SK-N-SH (cell line): ENCODE measurements at regions not wholly inside any gene's neighbourhood (a gene's known extent, or its start where the extent isn't known, plus 50 kb on each side); places are given as distances from the start of the nearest gene placed in this dataset.

Experiments used
- CTCF ChIA-PET: fragments of 300-600, 350-600 bp; formaldehyde crosslinking; extraction: SDS; loops from one replicate; lab custom pipeline; 2021; lab: Yijun Ruan, JAX
- POLR2A ChIA-PET: fragments of 350-600 bp; sonication (Branson Sonifier 250); formaldehyde crosslinking; extraction: SDS; loops from one replicate; lab custom pipeline; 2020; ENCODE audit warnings: antibody characterized with exemption, inconsistent platforms; lab: Yijun Ruan, JAX
- DNase-seq: peaks from one replicate; pipeline ENCODE4 v3.0.0; 2012
- H2AFZ ChIP-seq: fragments of 200-600 bp; sonication (generic); 2 replicates; pipeline ENCODE4 v1.8.1; 2016; ENCODE audit warnings: antibody characterized with exemption, mild to moderate bottlenecking, low read depth
- H3F3A ChIP-seq: fragments of 200-600 bp; sonication (generic); replicated peaks from 2 replicates; pipeline ENCODE3; 2016; ENCODE audit warnings: antibody characterized with exemption, mild to moderate bottlenecking; ENCODE audit not compliant: insufficient read depth
- H3K27ac ChIP-seq, 2 experiments: fragments of 200-500 bp in 1 of 2; fragments of 200-600 bp in 1 of 2; sonication (Bioruptor generic) in 1 of 2; sonication (generic), shearing (Covaris generic) in 1 of 2; 2 replicates each; pipeline versions ENCODE4 v1.5.1 to v1.6.1; 2014 to 2016; ENCODE audit warnings: low read depth in 2 of 2, inconsistent platforms in 1 of 2, low read length in 1 of 2, mild to moderate bottlenecking in 1 of 2, mixed read lengths in 1 of 2
- H3K27me3 ChIP-seq: fragments of 200-600 bp; sonication (generic), shearing (Covaris generic); 2 replicates; pipeline ENCODE4 v1.6.1; 2016; ENCODE audit warnings: mixed run types; ENCODE audit not compliant: insufficient read depth
- H3K36me3 ChIP-seq, 2 experiments: fragments of 200-500 bp in 1 of 2; fragments of 200-600 bp in 1 of 2; sonication (Bioruptor generic) in 1 of 2; sonication (generic) in 1 of 2; replicated peaks in 1 of 2; 2 replicates each; pipeline versions ENCODE3 to v1.5.1; 2014 to 2016; ENCODE audit warnings: low read length in 1 of 2, mild to moderate bottlenecking in 1 of 2; ENCODE audit not compliant: insufficient read depth in 2 of 2, control insufficient read depth in 1 of 2
- H3K4me1 ChIP-seq, 2 experiments: fragments of 200-500 bp in 1 of 2; fragments of 200-600 bp in 1 of 2; sonication (Bioruptor generic) in 1 of 2; sonication (generic), shearing (Covaris generic) in 1 of 2; 2 replicates each; pipeline versions ENCODE4 v1.5.1 to v1.6.1; 2014 to 2016; ENCODE audit warnings: low read depth in 1 of 2, low read length in 1 of 2, mixed run types in 1 of 2; ENCODE audit not compliant: insufficient read depth in 2 of 2, control insufficient read depth in 1 of 2
- H3K4me2 ChIP-seq: fragments of 200-600 bp; sonication (generic), shearing (Covaris generic); 2 replicates; pipeline ENCODE4 v1.6.1; 2017; ENCODE audit warnings: mixed run types
- H3K4me3 ChIP-seq, 2 experiments: fragments of 200-500 bp in 1 of 2; fragments of 200-600 bp in 1 of 2; sonication (Bioruptor generic) in 1 of 2; sonication (generic), shearing (Covaris generic) in 1 of 2; 2 replicates each; pipeline versions ENCODE4 v1.5.1 to v1.8.1; 2014 to 2016; ENCODE audit warnings: low read depth in 2 of 2, inconsistent platforms in 1 of 2, low read length in 1 of 2, mild to moderate bottlenecking in 1 of 2, mixed read lengths in 1 of 2, moderate library complexity in 1 of 2
- H3K79me2 ChIP-seq: fragments of 200-600 bp; sonication (generic); 2 replicates; pipeline ENCODE4 v1.8.1; 2017; ENCODE audit warnings: mild to moderate bottlenecking; ENCODE audit not compliant: insufficient read depth
- H3K9ac ChIP-seq: fragments of 200-600 bp; sonication (generic); 2 replicates; pipeline ENCODE4 v1.6.1; 2017; ENCODE audit warnings: mixed run types
- H3K9me2 ChIP-seq: fragments of 200-600 bp; sonication (generic); 2 replicates; pipeline ENCODE4 v1.6.1; 2017; ENCODE audit warnings: mixed run types
- H3K9me3 ChIP-seq: fragments of 200-600 bp; sonication (generic); 2 replicates; pipeline ENCODE4 v1.6.1; 2017; ENCODE audit warnings: mixed run types, mild to moderate bottlenecking, moderate library complexity
- H4K20me1 ChIP-seq: fragments of 200-600 bp; sonication (generic); 2 replicates; pipeline ENCODE4 v1.6.1; 2017; ENCODE audit warnings: mild to moderate bottlenecking, mixed run types; ENCODE audit not compliant: insufficient read depth
- CTCF ChIP-seq: fragments of 200-600 bp; sonication (generic); IDR thresholded peaks from 2 replicates; pipeline ENCODE4 v1.6.1; 2017; ENCODE audit warnings: antibody characterized with exemption, mild to moderate bottlenecking, moderate library complexity
- ELF1 ChIP-seq: IDR thresholded peaks from 2 replicates; pipeline ENCODE4 v1.4.0; 2012
- EP300 ChIP-seq, 2 experiments: IDR thresholded peaks; 2 replicates each; pipeline versions ENCODE4 v1.4.0 to v1.6.1; 2012; ENCODE audit warnings: borderline replicate concordance in 1 of 2, low read depth in 1 of 2, low read length in 1 of 2
- EZH2phosphoT487 ChIP-seq: fragments of 200-600 bp; sonication (generic); IDR thresholded peaks from 2 replicates; pipeline ENCODE4 v1.6.1; 2017; ENCODE audit warnings: low read depth, mixed run types, mild to moderate bottlenecking, antibody characterized with exemption, moderate library complexity, borderline replicate concordance
- FOSL2 ChIP-seq: IDR thresholded peaks from 2 replicates; pipeline ENCODE4 v1.4.0; 2012; ENCODE audit warnings: low read depth, mild to moderate bottlenecking, moderate library complexity, borderline replicate concordance
- FOXM1 ChIP-seq: IDR thresholded peaks from 2 replicates; pipeline ENCODE4 v1.4.0; 2012; ENCODE audit warnings: low read depth, mild to moderate bottlenecking
- GABPA ChIP-seq: IDR thresholded peaks from 2 replicates; pipeline ENCODE4 v1.4.0; 2012; ENCODE audit warnings: low read depth, mild to moderate bottlenecking
- GATA2 ChIP-seq: sonication (generic); formaldehyde crosslinking; IDR thresholded peaks from 2 replicates; pipeline ENCODE4 v1.5.0; 2020; ENCODE audit warnings: mild to moderate bottlenecking, missing genetic modification reagents
- JUND ChIP-seq: IDR thresholded peaks from 2 replicates; pipeline ENCODE4 v1.4.0; 2012
- MEF2A ChIP-seq: IDR thresholded peaks from 2 replicates; pipeline ENCODE4 v1.4.0; 2012; ENCODE audit warnings: low read depth, borderline replicate concordance
- MXI1 ChIP-seq: IDR thresholded peaks from 2 replicates; pipeline ENCODE4 v1.6.1; 2012; ENCODE audit warnings: mild to moderate bottlenecking, low read depth, low read length, improper control_type of control experiment
- RCOR1 ChIP-seq: fragments of 150-350 bp; IDR thresholded peaks from 2 replicates; pipeline ENCODE4 v1.6.1; 2017; ENCODE audit warnings: antibody characterized with exemption, low read length
- REST ChIP-seq: IDR thresholded peaks from 2 replicates; pipeline ENCODE4 v1.6.1; 2012; ENCODE audit warnings: mild to moderate bottlenecking, low read depth, low read length, moderate library complexity
- RFX5 ChIP-seq: IDR thresholded peaks from 2 replicates; pipeline ENCODE4 v1.6.1; 2012; ENCODE audit warnings: mild to moderate bottlenecking, improper control_type of control experiment, low read length
- RXRA ChIP-seq: IDR thresholded peaks from 2 replicates; pipeline ENCODE4 v1.4.0; 2012; ENCODE audit warnings: low read depth, mild to moderate bottlenecking, borderline replicate concordance
- SMC3 ChIP-seq: IDR thresholded peaks from 2 replicates; pipeline ENCODE4 v1.6.1; 2012; ENCODE audit warnings: low read depth, low read length, improper control_type of control experiment
- TAF1 ChIP-seq: IDR thresholded peaks from 2 replicates; pipeline ENCODE4 v1.6.1; 2012; ENCODE audit warnings: low read depth, mild to moderate bottlenecking, low read length, moderate library complexity, borderline replicate concordance
- TCF12 ChIP-seq: IDR thresholded peaks from 2 replicates; pipeline ENCODE4 v1.4.0; 2012
- ZBTB33 ChIP-seq: IDR thresholded peaks from 2 replicates; pipeline ENCODE4 v1.4.0; 2012; ENCODE audit warnings: low read depth, borderline replicate concordance
- WGBS: methylation state at CpG from one replicate; pipeline ENCODE4 v1.1.6; 2017; ENCODE audit warnings: low lambda C conversion rate; 5-methylcytosine and 5-hydroxymethylcytosine counted together

- TF ChIP-seq EZH2phosphoT487 (no peak), CTCF (no peak), RCOR1 (no peak), JUND (no peak), MEF2A (no peak), ELF1 (no peak), EP300 (IDR thresholded peaks at IDR 0.05; ENCODE audit: borderline replicate concordance in 1 of 2, low read depth in 1 of 2, low read length in 1 of 2) (no peak), SMC3 (no peak), GATA2 (no peak)
These were observed 605.8 kb downstream of the EPHA3 start (continued) for GRCh38 chr3:89713196-89713595.

GRCh38 chr3:89714237-89714636, 606.8 kb downstream of the EPHA3 start:
- no peaks in the 10 kb centered on the region for H4K20me1 ChIP-seq
- no peak overlapping the region for H2AFZ ChIP-seq
- H3K36me3 ChIP-seq: no peaks in the 10 kb centered on the region
- H3K4me1 ChIP-seq: no peaks in the 10 kb centered on the region
- CTCF ChIA-PET: no interaction called here
- TF ChIP-seq REST (no peak), FOXM1 (no peak), MXI1 (no peak), TAF1 (no peak), RFX5 (no peak), RCOR1 (no peak), GABPA (no peak), SMC3 (no peak), TCF12 (no peak), FOSL2 (no peak), CTCF (no peak), ZBTB33 (no peak), RXRA (no peak)
- no peak overlapping the region for H3K4me3 ChIP-seq
- no peaks in the 10 kb centered on the region for H3K79me2 ChIP-seq
- 3% methylated on average over 1 of the region's 1 CpG for WGBS
- no peak for DNase-seq
- H3F3A ChIP-seq: no peaks in the 10 kb centered on the region
- H3K9ac ChIP-seq: no peak overlapping the region
- H3K4me2 ChIP-seq: no peak overlapping the region
- H3K9me3 ChIP-seq: no peaks in the 10 kb centered on the region
- POLR2A ChIA-PET: no interaction called here
- no peaks in the 10 kb centered on the region for H3K9me2 ChIP-seq
- H3K27me3 ChIP-seq: no peaks in the 10 kb centered on the region
- H3K27ac ChIP-seq: no peak overlapping the region
